Endothelial cell of umbilical vein (primary cell): ENCODE measurements at regions not wholly inside any gene's neighbourhood (a gene's known extent, or its start where the extent isn't known, plus 50 kb on each side); places are given as distances from the start of the nearest gene placed in this dataset.

ENCODE experiments used
- BruUV-seq: library from RNA; stranded (reverse); fragments of 400-500 nt; replicated peaks from 2 replicates; lab custom pipeline; 2021; lab: Mats Ljungman, UMichigan
- CTCF ChIA-PET: fragments of 300-600, 350-600 bp; sonication (Branson Sonifier 250); formaldehyde crosslinking; loops from one replicate; lab custom pipeline; 2021; ENCODE audit warnings: antibody characterized with exemption, inconsistent platforms; lab: Charles Lee
- POLR2A ChIA-PET: fragments of 300-600, 350-600 bp; sonication (Branson Sonifier 250); formaldehyde crosslinking; loops from one replicate; lab custom pipeline; 2021; ENCODE audit warnings: antibody characterized with exemption, inconsistent platforms; lab: Charles Lee
- DNase-seq: peaks from one replicate; pipeline ENCODE4 v3.0.0-alpha.2; 2011; ENCODE audit warnings: low read depth, low spot score
- FAIRE-seq: peaks from 2 replicates; lab custom pipeline; 2011; peaks lifted over from hg19 to GRCh38; lab: Jason Lieb, UNC
- H2AFZ ChIP-seq: 2 replicates; pipeline ENCODE4 v1.6.0; 2012; ENCODE audit warnings: low read depth, low read length, control low read depth, inconsistent platforms
- H3K27ac ChIP-seq: 2 replicates; pipeline ENCODE4 v1.5.1; 2011; ENCODE audit warnings: low read depth, mild to moderate bottlenecking, control low read depth, low read length, moderate library complexity; ENCODE audit not compliant: insufficient read depth
- H3K27me3 ChIP-seq, 2 experiments: 2 replicates each; pipeline versions ENCODE4 v1.6.0 to v1.6.1; 2011; ENCODE audit warnings: low read length in 2 of 2, mixed read lengths in 1 of 2; ENCODE audit not compliant: control insufficient read depth in 2 of 2, insufficient read depth in 2 of 2
- H3K36me3 ChIP-seq, 2 experiments: 2 replicates in 1 of 2; 3 replicates in 1 of 2; pipeline ENCODE4 v1.5.1; 2011; ENCODE audit warnings: low read length in 2 of 2, mild to moderate bottlenecking in 1 of 2, moderate library complexity in 1 of 2; ENCODE audit not compliant: control insufficient read depth in 2 of 2, insufficient read depth in 2 of 2; ENCODE audit errors: extremely low read depth in 1 of 2
- H3K4me1 ChIP-seq: 3 replicates; pipeline ENCODE4 v1.5.1; 2011; ENCODE audit warnings: mild to moderate bottlenecking, low read length; ENCODE audit not compliant: control insufficient read depth, insufficient read depth; ENCODE audit errors: extremely low read depth
- H3K4me2 ChIP-seq: 2 replicates; pipeline ENCODE4 v1.6.1; 2011; ENCODE audit warnings: low read length, control low read depth, mixed read lengths; ENCODE audit not compliant: insufficient read depth
- H3K4me3 ChIP-seq, 3 experiments: fragments of 200-600 bp in 1 of 3; sonication (generic), shearing (Covaris generic) in 1 of 3; replicated peaks in 1 of 3; 2 replicates each; pipeline ENCODE4 v1.5.1; 2011 to 2016; ENCODE audit warnings: control low read depth in 3 of 3, low read length in 3 of 3, mild to moderate bottlenecking in 2 of 3, inconsistent platforms in 1 of 3, low read depth in 1 of 3, moderate library complexity in 1 of 3; ENCODE audit not compliant: insufficient read depth in 1 of 3
- H3K79me2 ChIP-seq: 2 replicates; pipeline ENCODE4 v1.6.0; 2012; ENCODE audit warnings: low read length, inconsistent platforms; ENCODE audit not compliant: control insufficient read depth, insufficient read depth
- H3K9ac ChIP-seq: replicated peaks from 2 replicates; pipeline ENCODE3; 2011; ENCODE audit warnings: low read length, control low read depth; ENCODE audit not compliant: insufficient read depth; ENCODE audit errors: extremely low read depth
- H3K9me1 ChIP-seq: replicated peaks from 3 replicates; pipeline ENCODE4 v1.6.0; 2011; ENCODE audit warnings: mild to moderate bottlenecking, low read length; ENCODE audit not compliant: control insufficient read depth, insufficient read depth; ENCODE audit errors: extremely low read depth
- H3K9me3 ChIP-seq: replicated peaks from 2 replicates; pipeline ENCODE4 v1.5.1; 2012; ENCODE audit warnings: low read length, inconsistent platforms; ENCODE audit not compliant: control insufficient read depth, insufficient read depth
- H4K20me1 ChIP-seq: replicated peaks from 2 replicates; pipeline ENCODE3; 2011; ENCODE audit warnings: mild to moderate bottlenecking, low read length; ENCODE audit not compliant: control insufficient read depth, insufficient read depth; ENCODE audit errors: extremely low read depth
- CTCF ChIP-seq, 2 donors: IDR thresholded peaks; 1 replicate in 1 of 2; 2 replicates in 1 of 2; pipeline ENCODE4 v1.5.1; 2011; ENCODE audit warnings: low read length in 2 of 2, mild to moderate bottlenecking in 2 of 2, moderate library complexity in 2 of 2, control low read depth in 1 of 2, inconsistent platforms in 1 of 2, low read depth in 1 of 2; ENCODE audit not compliant: insufficient read depth in 1 of 2; ENCODE audit errors: extremely low read depth in 1 of 2
- EZH2 ChIP-seq: IDR thresholded peaks from 2 replicates; pipeline ENCODE4 v1.6.1; 2012; ENCODE audit warnings: borderline replicate concordance, low read depth, mild to moderate bottlenecking, moderate library complexity, low read length, inconsistent platforms; ENCODE audit not compliant: severe bottlenecking
- FOS ChIP-seq: IDR thresholded peaks from 2 replicates; pipeline ENCODE4 v1.6.1; 2011; ENCODE audit warnings: mild to moderate bottlenecking, low read length, moderate library complexity, borderline replicate concordance; ENCODE audit not compliant: insufficient read depth
- GATA2 ChIP-seq: IDR thresholded peaks from 2 replicates; pipeline ENCODE4 v1.7.0; 2011; ENCODE audit warnings: low read depth, mild to moderate bottlenecking, moderate library complexity, mixed read lengths, low read length; ENCODE audit not compliant: insufficient read length, insufficient read depth
- JUN ChIP-seq: IDR thresholded peaks from 2 replicates; pipeline ENCODE4 v1.6.1; 2011; ENCODE audit warnings: borderline replicate concordance, low read depth; ENCODE audit not compliant: insufficient read length, insufficient read depth
- MAX ChIP-seq: IDR thresholded peaks from 2 replicates; pipeline ENCODE4 v1.6.1; 2011; ENCODE audit not compliant: insufficient read depth, insufficient read length
- MYC ChIP-seq: IDR thresholded peaks from one replicate; pipeline ENCODE4 v1.6.1; 2011; ENCODE audit warnings: mild to moderate bottlenecking, low read depth, low read length
- POLR2A ChIP-seq: IDR thresholded peaks from 2 replicates; pipeline ENCODE4 v1.6.1; 2012; ENCODE audit warnings: low read depth, mild to moderate bottlenecking, control low read depth, low read length
- POLR2AphosphoS5 ChIP-seq: IDR thresholded peaks from 2 replicates; pipeline ENCODE4 v1.6.1; 2012; ENCODE audit warnings: low read depth, mild to moderate bottlenecking, control low read depth, low read length, moderate library complexity; ENCODE audit not compliant: insufficient read depth
- dilution Hi-C: fragments of 300-500 bp; cut with MboI; formaldehyde crosslinking; loops from one replicate; pipeline ENCODE4 v1.15.0; 2019; ENCODE audit warnings: low sequenced_read_pairs; ENCODE audit not compliant: extremely low pct_ligation_motif_present
- intact Hi-C: fragments of 100-400 bp; cut with micrococcal nuclease; formaldehyde crosslinking; loops from one replicate; pipeline ENCODE4 v1.10.0; 2022

DNA sequence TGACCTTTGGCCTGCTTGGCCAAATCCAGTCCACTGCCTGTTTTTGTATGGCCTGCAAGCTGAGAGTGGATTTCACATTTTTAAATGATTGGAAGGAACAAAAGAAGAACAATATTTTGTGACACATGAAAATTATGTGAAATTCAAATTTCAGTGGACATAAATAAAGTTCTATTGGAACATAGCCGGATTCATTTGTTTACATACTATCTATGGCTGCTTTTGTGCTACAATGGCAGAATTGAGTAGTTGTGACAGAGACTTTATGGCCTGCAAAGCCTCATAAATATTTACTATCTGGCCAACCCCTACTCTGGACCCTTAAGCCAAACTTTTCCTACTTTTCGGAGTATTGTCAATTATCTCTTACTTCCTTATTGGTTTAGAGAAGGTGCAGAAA, 66.6 kb upstream of the IPO9 start:
- no peak overlapping the region for H3K9ac ChIP-seq

More for the DNA sequence above, 66.6 kb upstream of the IPO9 start:
- H3K4me3 ChIP-seq = no peak overlapping the region
- H3K9me3 ChIP-seq = no peaks in the 10 kb centered on the region
- POLR2A ChIA-PET = no interaction called here
- peaks cover 8% of the 10 kb centered on the region for H3K4me1 ChIP-seq
- H4K20me1 ChIP-seq = no peaks in the 10 kb centered on the region
- H3K9me1 ChIP-seq = no peaks in the 10 kb centered on the region
- intact Hi-C loops (no loop called here), dilution Hi-C loops (no loop called here)
- H2AFZ ChIP-seq = no peak overlapping the region
- no peaks in the 10 kb centered on the region for H3K27me3 ChIP-seq
- TF ChIP-seq EZH2 (no peak), GATA2 (no peak), POLR2A (no peak), POLR2AphosphoS5 (no peak), MAX (no peak), JUN (no peak), FOS (no peak), CTCF (IDR thresholded peaks at IDR 0.05; ENCODE audit: extremely low read depth in 1 of 2, insufficient read depth in 1 of 2, low read depth in 1 of 2, low read length in 2 of 2) (no peak), MYC (no peak)
- no peak overlapping the region for H3K27ac ChIP-seq
- H3K4me2 ChIP-seq = no peak overlapping the region
- CTCF ChIA-PET = interaction anchor here (2.2 kb wide), 1 partner anchor 53 kb away, joined by 9 read pairs; no protein-coding TSS in a partner anchor
- DNase-seq (no peak), FAIRE-seq (no peak)
- no peaks in the 10 kb centered on the region for H3K36me3 ChIP-seq
- no TSS peak for BruUV-seq
- H3K79me2 ChIP-seq = peaks cover 89% of the 10 kb centered on the region
